DND-41 (cell line): ENCODE measurements at regions not wholly inside any gene's neighbourhood (a gene's known extent, or its start where the extent isn't known, plus 50 kb on each side); places are given as distances from the start of the nearest gene placed in this dataset.

Source experiments
- ATAC-seq: fragments of 200-7000 bp; cut with Tn5 transposase; 3 replicates; pipeline ENCODE4 v1.9.1; 2021; ENCODE audit warnings: low read depth; ENCODE audit not compliant: insufficient read depth
- DNase-seq: peaks from one replicate; pipeline ENCODE4 v3.0.0-alpha.2; 2020
- H2AFZ ChIP-seq: 2 replicates; pipeline ENCODE4 v1.6.0; 2012; ENCODE audit warnings: low read depth, low read length
- H3K27ac ChIP-seq: 2 replicates; pipeline ENCODE4 v1.5.1; 2012; ENCODE audit warnings: low read length, inconsistent platforms
- H3K27me3 ChIP-seq: fragments of 200-600 bp; sonication (generic); 2 replicates; pipeline ENCODE4 v1.6.0; 2012; ENCODE audit warnings: low read length, mild to moderate bottlenecking, inconsistent platforms; ENCODE audit not compliant: insufficient read depth, poor library complexity
- H3K36me3 ChIP-seq: 2 replicates; pipeline ENCODE4 v1.5.1; 2012; ENCODE audit warnings: low read length, inconsistent platforms; ENCODE audit not compliant: insufficient read depth
- H3K4me1 ChIP-seq: 2 replicates; pipeline ENCODE4 v1.5.1; 2012; ENCODE audit warnings: mild to moderate bottlenecking, low read length; ENCODE audit not compliant: insufficient read depth
- H3K4me2 ChIP-seq: 2 replicates; pipeline ENCODE4 v1.6.0; 2012; ENCODE audit warnings: mild to moderate bottlenecking, moderate library complexity, low read length, inconsistent platforms; ENCODE audit not compliant: insufficient read depth
- H3K4me3 ChIP-seq, 2 experiments: fragments of 200-600 bp in 1 of 2; shearing (Covaris generic) in 1 of 2; 2 replicates each; pipeline ENCODE4 v1.5.1; 2012 to 2016; ENCODE audit warnings: inconsistent platforms in 2 of 2, low read length in 2 of 2, mild to moderate bottlenecking in 2 of 2, low read depth in 1 of 2, moderate library complexity in 1 of 2
- H3K79me2 ChIP-seq: 2 replicates; pipeline ENCODE4 v1.6.0; 2012; ENCODE audit warnings: low read length, inconsistent platforms; ENCODE audit not compliant: insufficient read depth
- H3K9ac ChIP-seq: 2 replicates; pipeline ENCODE4 v1.6.0; 2012; ENCODE audit warnings: low read depth, mild to moderate bottlenecking, inconsistent platforms, low read length, moderate library complexity
- H3K9me3 ChIP-seq: 2 replicates; pipeline ENCODE4 v1.5.1; 2012; ENCODE audit warnings: low read length, moderate library complexity, mild to moderate bottlenecking, inconsistent platforms; ENCODE audit not compliant: insufficient read depth, severe bottlenecking
- H4K20me1 ChIP-seq: 2 replicates; pipeline ENCODE4 v1.6.0; 2012; ENCODE audit warnings: low read length; ENCODE audit not compliant: insufficient read depth
- CTCF ChIP-seq: IDR thresholded peaks from 2 replicates; pipeline ENCODE4 v1.5.1; 2012; ENCODE audit warnings: borderline replicate concordance, low read length, moderate library complexity, mild to moderate bottlenecking; ENCODE audit not compliant: poor library complexity, severe bottlenecking; ENCODE audit errors: extremely low read depth
- EZH2 ChIP-seq: IDR thresholded peaks from 3 replicates; pipeline ENCODE4 v1.6.1; 2012; ENCODE audit warnings: borderline replicate concordance, low read depth, mild to moderate bottlenecking, moderate library complexity, low read length, inconsistent platforms; ENCODE audit not compliant: severe bottlenecking

- Histone ChIP-seq H3K79me2 (no peaks in the 10 kb centered on the region), H3K36me3 (no peaks in the 10 kb centered on the region), H3K4me1 (no peaks in the 10 kb centered on the region), H4K20me1 (no peaks in the 10 kb centered on the region), H3K9ac (no peak overlapping the region), H3K4me2 (no peak overlapping the region), H3K27ac (no peak overlapping the region), H3K9me3 (peaks cover 4% of the 10 kb centered on the region), H3K27me3 (no peaks in the 10 kb centered on the region), H3K4me3 (no peak overlapping the region), H2AFZ (no peak overlapping the region)
- TF ChIP-seq CTCF: no peak
- TF ChIP-seq EZH2: no peak
- ATAC-seq (no peak), DNase-seq (no peak)
Measured at GRCh38 chr4:29632199-29632598, 1088.0 kb upstream of the PCDH7 start.

GRCh38 chr4:29636961-29637360, 1083.2 kb upstream of the PCDH7 start:
- Histone ChIP-seq H3K36me3 (no peaks in the 10 kb centered on the region), H3K9me3 (no peaks in the 10 kb centered on the region), H3K27ac (no peak overlapping the region), H3K79me2 (no peaks in the 10 kb centered on the region), H3K4me3 (no peak overlapping the region), H2AFZ (no peak overlapping the region), H3K4me1 (no peaks in the 10 kb centered on the region), H4K20me1 (no peaks in the 10 kb centered on the region), H3K27me3 (no peaks in the 10 kb centered on the region), H3K4me2 (no peak overlapping the region), H3K9ac (no peak overlapping the region)
- no peak for TF ChIP-seq CTCF
- no peak for TF ChIP-seq EZH2
- ATAC-seq (no peak), DNase-seq (no peak)

- Histone ChIP-seq H3K4me1 (no peaks in the 10 kb centered on the region), H3K79me2 (no peaks in the 10 kb centered on the region), H3K4me2 (no peak overlapping the region), H3K9me3 (no peaks in the 10 kb centered on the region), H2AFZ (no peak overlapping the region), H3K4me3 (no peak overlapping the region), H3K9ac (no peak overlapping the region), H3K27ac (no peak overlapping the region), H3K36me3 (no peaks in the 10 kb centered on the region), H4K20me1 (no peaks in the 10 kb centered on the region), H3K27me3 (no peaks in the 10 kb centered on the region)
- ATAC-seq: no peak
- no peak for DNase-seq
- no peak for TF ChIP-seq EZH2
- no peak for TF ChIP-seq CTCF
Measured at GRCh38 chr4:29653221-29653620, 1066.9 kb upstream of the PCDH7 start.

- Histone ChIP-seq H3K27me3 (no peaks in the 10 kb centered on the region), H3K36me3 (no peaks in the 10 kb centered on the region), H2AFZ (no peak overlapping the region), H3K79me2 (no peaks in the 10 kb centered on the region), H3K27ac (no peak overlapping the region), H3K4me2 (no peak overlapping the region), H3K4me3 (no peak overlapping the region), H3K4me1 (no peaks in the 10 kb centered on the region), H4K20me1 (no peaks in the 10 kb centered on the region), H3K9ac (no peak overlapping the region), H3K9me3 (no peaks in the 10 kb centered on the region)
- DNase-seq (no peak), ATAC-seq (no peak)
- no peak for TF ChIP-seq CTCF
- TF ChIP-seq EZH2: no peak
Measured at GRCh38 chr4:29680644-29681043, 1039.5 kb upstream of the PCDH7 start.
